Endothelial cell of umbilical vein (primary cell): ENCODE measurements at regions not wholly inside any gene's neighbourhood (a gene's known extent, or its start where the extent isn't known, plus 50 kb on each side); places are given as distances from the start of the nearest gene placed in this dataset.

Experiments used
- BruUV-seq: library from RNA; stranded (reverse); fragments of 400-500 nt; replicated peaks from 2 replicates; lab custom pipeline; 2021; lab: Mats Ljungman, UMichigan
- CTCF ChIA-PET: fragments of 300-600, 350-600 bp; sonication (Branson Sonifier 250); formaldehyde crosslinking; loops from one replicate; lab custom pipeline; 2021; ENCODE audit warnings: antibody characterized with exemption, inconsistent platforms; lab: Charles Lee
- POLR2A ChIA-PET: fragments of 300-600, 350-600 bp; sonication (Branson Sonifier 250); formaldehyde crosslinking; loops from one replicate; lab custom pipeline; 2021; ENCODE audit warnings: antibody characterized with exemption, inconsistent platforms; lab: Charles Lee
- DNase-seq: peaks from one replicate; pipeline ENCODE4 v3.0.0-alpha.2; 2011; ENCODE audit warnings: low read depth, low spot score
- FAIRE-seq: peaks from 2 replicates; lab custom pipeline; 2011; peaks lifted over from hg19 to GRCh38; lab: Jason Lieb, UNC
- H2AFZ ChIP-seq: 2 replicates; pipeline ENCODE4 v1.6.0; 2012; ENCODE audit warnings: low read depth, low read length, control low read depth, inconsistent platforms
- H3K27ac ChIP-seq: 2 replicates; pipeline ENCODE4 v1.5.1; 2011; ENCODE audit warnings: low read depth, mild to moderate bottlenecking, control low read depth, low read length, moderate library complexity; ENCODE audit not compliant: insufficient read depth
- H3K27me3 ChIP-seq, 2 experiments: 2 replicates each; pipeline versions ENCODE4 v1.6.0 to v1.6.1; 2011; ENCODE audit warnings: low read length in 2 of 2, mixed read lengths in 1 of 2; ENCODE audit not compliant: control insufficient read depth in 2 of 2, insufficient read depth in 2 of 2
- H3K36me3 ChIP-seq, 2 experiments: 2 replicates in 1 of 2; 3 replicates in 1 of 2; pipeline ENCODE4 v1.5.1; 2011; ENCODE audit warnings: low read length in 2 of 2, mild to moderate bottlenecking in 1 of 2, moderate library complexity in 1 of 2; ENCODE audit not compliant: control insufficient read depth in 2 of 2, insufficient read depth in 2 of 2; ENCODE audit errors: extremely low read depth in 1 of 2
- H3K4me1 ChIP-seq: 3 replicates; pipeline ENCODE4 v1.5.1; 2011; ENCODE audit warnings: mild to moderate bottlenecking, low read length; ENCODE audit not compliant: control insufficient read depth, insufficient read depth; ENCODE audit errors: extremely low read depth
- H3K4me2 ChIP-seq: 2 replicates; pipeline ENCODE4 v1.6.1; 2011; ENCODE audit warnings: low read length, control low read depth, mixed read lengths; ENCODE audit not compliant: insufficient read depth
- H3K4me3 ChIP-seq, 3 experiments: fragments of 200-600 bp in 1 of 3; sonication (generic), shearing (Covaris generic) in 1 of 3; replicated peaks in 1 of 3; 2 replicates each; pipeline ENCODE4 v1.5.1; 2011 to 2016; ENCODE audit warnings: control low read depth in 3 of 3, low read length in 3 of 3, mild to moderate bottlenecking in 2 of 3, inconsistent platforms in 1 of 3, low read depth in 1 of 3, moderate library complexity in 1 of 3; ENCODE audit not compliant: insufficient read depth in 1 of 3
- H3K79me2 ChIP-seq: 2 replicates; pipeline ENCODE4 v1.6.0; 2012; ENCODE audit warnings: low read length, inconsistent platforms; ENCODE audit not compliant: control insufficient read depth, insufficient read depth
- H3K9ac ChIP-seq: replicated peaks from 2 replicates; pipeline ENCODE3; 2011; ENCODE audit warnings: low read length, control low read depth; ENCODE audit not compliant: insufficient read depth; ENCODE audit errors: extremely low read depth
- H3K9me1 ChIP-seq: replicated peaks from 3 replicates; pipeline ENCODE4 v1.6.0; 2011; ENCODE audit warnings: mild to moderate bottlenecking, low read length; ENCODE audit not compliant: control insufficient read depth, insufficient read depth; ENCODE audit errors: extremely low read depth
- H3K9me3 ChIP-seq: replicated peaks from 2 replicates; pipeline ENCODE4 v1.5.1; 2012; ENCODE audit warnings: low read length, inconsistent platforms; ENCODE audit not compliant: control insufficient read depth, insufficient read depth
- H4K20me1 ChIP-seq: replicated peaks from 2 replicates; pipeline ENCODE3; 2011; ENCODE audit warnings: mild to moderate bottlenecking, low read length; ENCODE audit not compliant: control insufficient read depth, insufficient read depth; ENCODE audit errors: extremely low read depth
- EZH2 ChIP-seq: IDR thresholded peaks from 2 replicates; pipeline ENCODE4 v1.6.1; 2012; ENCODE audit warnings: borderline replicate concordance, low read depth, mild to moderate bottlenecking, moderate library complexity, low read length, inconsistent platforms; ENCODE audit not compliant: severe bottlenecking
- FOS ChIP-seq: IDR thresholded peaks from 2 replicates; pipeline ENCODE4 v1.6.1; 2011; ENCODE audit warnings: mild to moderate bottlenecking, low read length, moderate library complexity, borderline replicate concordance; ENCODE audit not compliant: insufficient read depth
- GATA2 ChIP-seq: IDR thresholded peaks from 2 replicates; pipeline ENCODE4 v1.7.0; 2011; ENCODE audit warnings: low read depth, mild to moderate bottlenecking, moderate library complexity, mixed read lengths, low read length; ENCODE audit not compliant: insufficient read length, insufficient read depth
- JUN ChIP-seq: IDR thresholded peaks from 2 replicates; pipeline ENCODE4 v1.6.1; 2011; ENCODE audit warnings: borderline replicate concordance, low read depth; ENCODE audit not compliant: insufficient read length, insufficient read depth
- MYC ChIP-seq: IDR thresholded peaks from one replicate; pipeline ENCODE4 v1.6.1; 2011; ENCODE audit warnings: mild to moderate bottlenecking, low read depth, low read length
- POLR2A ChIP-seq: IDR thresholded peaks from 2 replicates; pipeline ENCODE4 v1.6.1; 2012; ENCODE audit warnings: low read depth, mild to moderate bottlenecking, control low read depth, low read length
- POLR2AphosphoS5 ChIP-seq: IDR thresholded peaks from 2 replicates; pipeline ENCODE4 v1.6.1; 2012; ENCODE audit warnings: low read depth, mild to moderate bottlenecking, control low read depth, low read length, moderate library complexity; ENCODE audit not compliant: insufficient read depth
- dilution Hi-C: fragments of 300-500 bp; cut with MboI; formaldehyde crosslinking; loops from one replicate; pipeline ENCODE4 v1.15.0; 2019; ENCODE audit warnings: low sequenced_read_pairs; ENCODE audit not compliant: extremely low pct_ligation_motif_present
- intact Hi-C: fragments of 100-400 bp; cut with micrococcal nuclease; formaldehyde crosslinking; loops from one replicate; pipeline ENCODE4 v1.10.0; 2022
- TF ChIP-seq, protein P1 (sequence below): IDR thresholded peaks from 2 replicates; pipeline ENCODE4 v1.6.1; 2011; ENCODE audit not compliant: insufficient read depth, insufficient read length
- TF ChIP-seq, protein P2 (sequence below), 2 donors: IDR thresholded peaks; 1 replicate in 1 of 2; 2 replicates in 1 of 2; pipeline ENCODE4 v1.5.1; 2011; ENCODE audit warnings: low read length in 2 of 2, mild to moderate bottlenecking in 2 of 2, moderate library complexity in 2 of 2, control low read depth in 1 of 2, inconsistent platforms in 1 of 2, low read depth in 1 of 2; ENCODE audit not compliant: insufficient read depth in 1 of 2; ENCODE audit errors: extremely low read depth in 1 of 2

DNA sequence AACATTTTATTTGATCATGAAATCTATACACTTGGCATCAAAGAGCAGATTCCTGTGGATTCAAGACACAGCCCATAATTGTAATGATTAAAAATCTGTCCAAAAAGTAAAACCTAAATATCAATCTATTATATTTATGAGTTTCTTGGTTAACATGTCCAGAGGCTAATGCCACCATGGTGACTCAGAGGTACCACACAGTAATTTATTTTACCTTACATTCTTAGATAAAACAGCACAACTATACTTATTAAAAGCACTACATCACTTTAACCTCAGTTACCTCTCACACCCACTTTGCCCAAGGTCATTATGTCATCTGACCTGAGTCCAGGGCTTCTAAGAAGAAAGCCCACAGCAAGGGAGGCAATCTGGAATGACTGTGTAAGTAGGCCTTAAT, 519.2 kb downstream of the RASEF start:
- Histone ChIP-seq H3K4me1 (no peaks in the 10 kb centered on the region), H3K4me3 (no peak overlapping the region), H3K79me2 (no peaks in the 10 kb centered on the region), H3K36me3 (no peaks in the 10 kb centered on the region), H3K9me1 (no peaks in the 10 kb centered on the region), H4K20me1 (no peaks in the 10 kb centered on the region), H3K27me3 (no peaks in the 10 kb centered on the region), H3K4me2 (no peak overlapping the region), H3K9ac (no peak overlapping the region), H3K27ac (no peak overlapping the region), H2AFZ (no peak overlapping the region), H3K9me3 (no peaks in the 10 kb centered on the region)
- dilution Hi-C loops (no loop called here), intact Hi-C loops (no loop called here)
- POLR2A ChIA-PET = no interaction called here
- DNase-seq (no peak), FAIRE-seq (no peak)
- TF ChIP-seq POLR2AphosphoS5 (no peak), FOS (no peak), MYC (no peak), POLR2A (no peak), GATA2 (no peak)
- TF ChIP-seq, protein P1, sequence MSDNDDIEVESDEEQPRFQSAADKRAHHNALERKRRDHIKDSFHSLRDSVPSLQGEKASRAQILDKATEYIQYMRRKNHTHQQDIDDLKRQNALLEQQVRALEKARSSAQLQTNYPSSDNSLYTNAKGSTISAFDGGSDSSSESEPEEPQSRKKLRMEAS = no peak
- BruUV-seq = no TSS peak
- CTCF ChIA-PET = no interaction called here

DNA sequence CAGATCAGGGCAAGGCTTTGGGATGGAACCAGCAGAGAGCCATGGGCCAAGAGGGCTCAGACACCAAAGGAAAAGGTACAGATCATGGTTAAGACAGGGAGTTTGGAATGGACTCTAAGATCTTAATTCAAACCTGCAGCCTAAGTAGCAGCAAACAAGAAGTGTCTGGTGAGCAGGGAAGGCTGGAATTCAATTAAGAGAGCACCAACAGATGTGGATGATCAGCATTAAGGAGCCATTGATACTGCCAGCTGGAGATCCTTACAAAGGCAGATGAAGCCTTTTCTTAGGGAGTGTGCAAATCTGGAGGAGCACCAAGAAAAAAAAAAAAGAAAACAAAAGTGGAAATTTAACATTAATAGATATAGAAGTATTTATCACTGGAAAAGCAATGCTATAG, 516.8 kb downstream of the RASEF start:
- dilution Hi-C loops = no loop called here
- Histone ChIP-seq H3K4me3 (no peak overlapping the region), H2AFZ (no peak overlapping the region), H3K9me1 (no peaks in the 10 kb centered on the region), H3K27ac (no peak overlapping the region), H4K20me1 (no peaks in the 10 kb centered on the region), H3K79me2 (no peaks in the 10 kb centered on the region), H3K36me3 (no peaks in the 10 kb centered on the region), H3K4me1 (no peaks in the 10 kb centered on the region), H3K9ac (no peak overlapping the region), H3K4me2 (no peak overlapping the region), H3K27me3 (no peaks in the 10 kb centered on the region), H3K9me3 (no peaks in the 10 kb centered on the region)
- TF ChIP-seq FOS = no peak
- TF ChIP-seq, protein P2, sequence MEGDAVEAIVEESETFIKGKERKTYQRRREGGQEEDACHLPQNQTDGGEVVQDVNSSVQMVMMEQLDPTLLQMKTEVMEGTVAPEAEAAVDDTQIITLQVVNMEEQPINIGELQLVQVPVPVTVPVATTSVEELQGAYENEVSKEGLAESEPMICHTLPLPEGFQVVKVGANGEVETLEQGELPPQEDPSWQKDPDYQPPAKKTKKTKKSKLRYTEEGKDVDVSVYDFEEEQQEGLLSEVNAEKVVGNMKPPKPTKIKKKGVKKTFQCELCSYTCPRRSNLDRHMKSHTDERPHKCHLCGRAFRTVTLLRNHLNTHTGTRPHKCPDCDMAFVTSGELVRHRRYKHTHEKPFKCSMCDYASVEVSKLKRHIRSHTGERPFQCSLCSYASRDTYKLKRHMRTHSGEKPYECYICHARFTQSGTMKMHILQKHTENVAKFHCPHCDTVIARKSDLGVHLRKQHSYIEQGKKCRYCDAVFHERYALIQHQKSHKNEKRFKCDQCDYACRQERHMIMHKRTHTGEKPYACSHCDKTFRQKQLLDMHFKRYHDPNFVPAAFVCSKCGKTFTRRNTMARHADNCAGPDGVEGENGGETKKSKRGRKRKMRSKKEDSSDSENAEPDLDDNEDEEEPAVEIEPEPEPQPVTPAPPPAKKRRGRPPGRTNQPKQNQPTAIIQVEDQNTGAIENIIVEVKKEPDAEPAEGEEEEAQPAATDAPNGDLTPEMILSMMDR (IDR thresholded peaks at IDR 0.05; ENCODE audit: extremely low read depth in 1 of 2, insufficient read depth in 1 of 2, low read depth in 1 of 2, low read length in 2 of 2) = no peak
- TF ChIP-seq POLR2AphosphoS5 = no peak
- no peak for TF ChIP-seq JUN
- TF ChIP-seq GATA2 = no peak
- no peak for TF ChIP-seq EZH2
- TF ChIP-seq, protein P1 = no peak
- TF ChIP-seq MYC = no peak
- TF ChIP-seq POLR2A = no peak
- intact Hi-C loops = no loop called here
- ChIA-PET CTCF (no interaction called here), POLR2A (no interaction called here)
- no peak for FAIRE-seq
- BruUV-seq = no TSS peak
- DNase-seq = no peak
